ENCODE measurements at regions not wholly inside any gene's neighbourhood (a gene's known extent, or its start where the extent isn't known, plus 50 kb on each side); places are given as distances from the start of the nearest gene placed in this dataset.

DNA sequence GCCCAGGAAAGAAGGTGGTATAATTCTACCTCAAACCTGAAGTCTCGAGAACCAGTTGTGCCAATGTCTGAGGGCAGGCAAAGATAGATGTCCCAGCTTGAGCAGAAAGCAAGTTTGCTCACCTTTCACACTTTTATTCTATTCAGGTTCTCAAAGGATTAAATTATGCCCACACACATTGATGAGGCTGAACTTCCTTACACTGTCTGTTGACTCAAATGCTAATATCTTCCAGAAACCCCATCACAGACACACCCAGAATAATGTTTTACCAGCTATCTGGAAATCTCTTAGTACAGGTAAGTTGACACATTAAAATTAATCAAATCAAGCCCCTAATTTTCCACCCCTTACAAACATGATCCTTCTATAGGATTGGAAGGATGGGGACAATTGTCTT lies 605.7 kb downstream of the NUF2 start:
- no peak for TF ChIP-seq POLR2A (IDR thresholded peaks at IDR 0.05)
- TF ChIP-seq, protein P1, sequence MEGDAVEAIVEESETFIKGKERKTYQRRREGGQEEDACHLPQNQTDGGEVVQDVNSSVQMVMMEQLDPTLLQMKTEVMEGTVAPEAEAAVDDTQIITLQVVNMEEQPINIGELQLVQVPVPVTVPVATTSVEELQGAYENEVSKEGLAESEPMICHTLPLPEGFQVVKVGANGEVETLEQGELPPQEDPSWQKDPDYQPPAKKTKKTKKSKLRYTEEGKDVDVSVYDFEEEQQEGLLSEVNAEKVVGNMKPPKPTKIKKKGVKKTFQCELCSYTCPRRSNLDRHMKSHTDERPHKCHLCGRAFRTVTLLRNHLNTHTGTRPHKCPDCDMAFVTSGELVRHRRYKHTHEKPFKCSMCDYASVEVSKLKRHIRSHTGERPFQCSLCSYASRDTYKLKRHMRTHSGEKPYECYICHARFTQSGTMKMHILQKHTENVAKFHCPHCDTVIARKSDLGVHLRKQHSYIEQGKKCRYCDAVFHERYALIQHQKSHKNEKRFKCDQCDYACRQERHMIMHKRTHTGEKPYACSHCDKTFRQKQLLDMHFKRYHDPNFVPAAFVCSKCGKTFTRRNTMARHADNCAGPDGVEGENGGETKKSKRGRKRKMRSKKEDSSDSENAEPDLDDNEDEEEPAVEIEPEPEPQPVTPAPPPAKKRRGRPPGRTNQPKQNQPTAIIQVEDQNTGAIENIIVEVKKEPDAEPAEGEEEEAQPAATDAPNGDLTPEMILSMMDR (IDR thresholded peaks at IDR 0.05): no peak
- Histone ChIP-seq H3K9me3 (replicated peaks in 1 of 3) (no peaks in the 10 kb centered on the region), H3K27me3 (no peaks in the 10 kb centered on the region), H3K27ac (no peak overlapping the region), H3K4me3 (no peak overlapping the region), H3K4me1 (replicated peaks in 1 of 2) (peaks cover 0 to 10% of the 10 kb centered on the region in 2 donors), H3K36me3 (replicated peaks in 1 of 2) (no peaks in the 10 kb centered on the region)
- no peak for DNase-seq
- WGBS, 4 donors: 73 to 90% (median 83%) methylated on average over 1 of the region's 1 CpG
- intact Hi-C loops (cut with DNase I): no loop called here

DNA sequence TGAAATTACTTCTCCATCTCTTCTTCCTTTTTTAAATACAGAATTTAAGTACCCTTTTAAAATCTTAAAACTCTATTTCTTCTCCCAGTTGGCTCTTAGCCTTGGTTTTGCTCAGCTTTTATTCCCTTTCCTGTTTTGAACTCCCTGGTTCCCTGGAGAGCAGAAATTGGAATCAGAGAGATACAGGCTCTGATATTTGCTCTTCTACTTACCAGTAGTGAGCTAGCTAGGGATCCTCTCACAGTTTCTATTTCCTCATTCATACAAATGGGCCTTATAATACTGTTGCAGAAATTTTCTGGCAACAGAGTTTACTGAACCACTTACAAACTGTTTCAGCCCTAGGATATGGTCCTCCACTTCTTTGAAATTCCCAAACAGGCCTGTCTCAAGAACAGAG lies 606.3 kb downstream of the NUF2 start:
- DNase-seq: no peak
- intact Hi-C loops (cut with DNase I): no loop called here
- Histone ChIP-seq H3K27me3 (no peaks in the 10 kb centered on the region), H3K4me1 (replicated peaks in 1 of 2) (peaks cover 0 to 10% of the 10 kb centered on the region in 2 donors), H3K27ac (no peak overlapping the region), H3K4me3 (no peak overlapping the region), H3K36me3 (replicated peaks in 1 of 2) (no peaks in the 10 kb centered on the region), H3K9me3 (replicated peaks in 1 of 3) (no peaks in the 10 kb centered on the region)
- no peak for TF ChIP-seq POLR2A (IDR thresholded peaks at IDR 0.05)
- TF ChIP-seq, protein P1 (IDR thresholded peaks at IDR 0.05): no peak

DNA sequence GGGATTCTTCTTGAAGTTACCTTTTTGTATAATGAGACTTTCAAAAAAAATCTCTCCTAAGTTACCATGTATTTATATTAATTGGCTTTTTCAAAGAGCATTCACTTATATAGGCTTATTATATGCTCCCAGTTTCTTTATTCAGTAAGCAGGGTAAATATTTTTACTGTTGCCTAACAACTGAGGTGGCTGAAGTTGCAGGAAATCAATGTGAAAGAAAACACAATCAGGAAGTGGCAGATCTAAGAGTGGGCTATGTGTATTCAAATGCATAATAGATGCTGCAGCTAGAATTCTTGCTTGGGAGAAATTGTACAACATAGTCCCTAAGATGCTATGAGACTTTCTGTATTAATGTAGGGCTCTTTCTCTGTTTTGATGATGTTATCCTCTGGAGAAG lies 606.9 kb downstream of the NUF2 start:
- Histone ChIP-seq H3K4me1 (replicated peaks in 1 of 2) (peaks cover 0 to 10% of the 10 kb centered on the region in 2 donors), H3K9me3 (replicated peaks in 1 of 3) (no peaks in the 10 kb centered on the region), H3K36me3 (replicated peaks in 1 of 2) (no peaks in the 10 kb centered on the region), H3K27ac (no peak overlapping the region), H3K4me3 (no peak overlapping the region), H3K27me3 (no peaks in the 10 kb centered on the region)
- no peak for TF ChIP-seq POLR2A (IDR thresholded peaks at IDR 0.05)
- TF ChIP-seq, protein P1 (IDR thresholded peaks at IDR 0.05): no peak
- intact Hi-C loops (cut with DNase I): no loop called here
- no peak for DNase-seq

DNA sequence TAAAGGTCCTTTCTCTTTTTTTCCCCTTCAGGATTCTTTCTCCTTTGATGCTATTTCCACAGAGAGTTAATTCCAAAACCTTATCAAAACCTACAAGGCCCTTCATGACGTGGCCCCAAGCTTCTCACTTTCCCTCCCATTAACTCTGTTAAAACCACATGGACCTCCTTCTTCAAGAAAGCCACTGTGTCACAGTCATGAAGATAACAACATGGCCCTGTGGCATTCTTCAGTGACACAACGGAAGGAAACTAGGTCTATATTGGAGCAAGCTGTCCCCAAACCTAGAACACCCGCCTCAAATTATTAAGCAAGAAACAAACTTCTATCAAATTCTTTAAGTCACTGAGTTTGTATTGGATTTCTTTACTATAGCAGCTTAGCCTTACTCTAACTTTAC lies 611.1 kb downstream of the NUF2 start:
- peaks cover 0 to 10% of the 10 kb centered on the region in 2 donors for H3K4me1 ChIP-seq (replicated peaks in 1 of 2)
- no peak overlapping the region for H3K4me3 ChIP-seq
- no peaks in the 10 kb centered on the region for H3K9me3 ChIP-seq (replicated peaks in 1 of 3)
- TF ChIP-seq, protein P1 (IDR thresholded peaks at IDR 0.05): no peak
- TF ChIP-seq POLR2A (IDR thresholded peaks at IDR 0.05): no peak
- H3K27ac ChIP-seq: no peak overlapping the region
- DNase-seq: no peak
- intact Hi-C loops (cut with DNase I): no loop called here
- 68 to 79% (median 72%) methylated on average over 3 of the region's 3 CpGs for WGBS, 4 donors
- no peaks in the 10 kb centered on the region for H3K36me3 ChIP-seq (replicated peaks in 1 of 2)
- H3K27me3 ChIP-seq: no peaks in the 10 kb centered on the region
